Suprapubic skin (tissue), 4 donors: ENCODE measurements at regions not wholly inside any gene's neighbourhood (a gene's known extent, or its start where the extent isn't known, plus 50 kb on each side); places are given as distances from the start of the nearest gene placed in this dataset.

ENCODE experiments used
- DNase-seq, 2 donors: peaks; one replicate each; pipeline ENCODE4 v3.0.0-alpha.2; 2019; ENCODE audit warnings: low spot score in 2 of 2
- H3K27ac ChIP-seq: fragments of 200-600 bp; sonication (generic); one replicate; pipeline ENCODE4 v1.5.1; 2019
- H3K27me3 ChIP-seq: fragments of 200-600 bp; sonication (generic); one replicate; pipeline ENCODE4 v1.5.1; 2019
- H3K36me3 ChIP-seq: fragments of 200-600 bp; sonication (generic); one replicate; pipeline ENCODE4 v1.5.1; 2019
- H3K4me1 ChIP-seq: fragments of 200-600 bp; sonication (generic); one replicate; pipeline ENCODE4 v1.5.1; 2019
- H3K4me3 ChIP-seq: fragments of 200-600 bp; sonication (generic); one replicate; pipeline ENCODE4 v1.5.1; 2019; ENCODE audit warnings: mild to moderate bottlenecking
- H3K9me3 ChIP-seq: fragments of 200-600 bp; sonication (generic); one replicate; pipeline ENCODE4 v1.5.1; 2019
- CTCF ChIP-seq, 2 donors: fragments of 200-600 bp in 1 of 2; fragments of 450-650 bp in 1 of 2; sonication (generic) in 1 of 2; IDR thresholded peaks; one replicate each; pipeline ENCODE4 v1.5.1; 2016 to 2019; ENCODE audit warnings: antibody characterized with exemption in 2 of 2, mild to moderate bottlenecking in 1 of 2, moderate library complexity in 1 of 2
- EP300 ChIP-seq: sonication (generic); formaldehyde crosslinking; IDR thresholded peaks from one replicate; pipeline ENCODE4 v1.6.1; 2017; ENCODE audit warnings: antibody characterized with exemption
- POLR2A ChIP-seq, 2 donors: fragments of 450-650 bp; IDR thresholded peaks; one replicate each; pipeline ENCODE4 v1.6.1; 2017; ENCODE audit warnings: antibody characterized with exemption in 2 of 2, mild to moderate bottlenecking in 2 of 2, moderate library complexity in 2 of 2
- POLR2AphosphoS5 ChIP-seq, 3 donors: sonication (generic); formaldehyde crosslinking; IDR thresholded peaks; one replicate each; pipeline ENCODE4 v1.6.1; 2017; ENCODE audit warnings: antibody characterized with exemption in 3 of 3
- WGBS: methylation state at CpG from one replicate; pipeline ENCODE4 v1.1.5; 2018; 5-methylcytosine and 5-hydroxymethylcytosine counted together

GRCh38 chr3:132245552-132246142 is 71.6 kb upstream of the ACP3 start:
- TF ChIP-seq CTCF (IDR thresholded peaks at IDR 0.05) (no peak), POLR2A (IDR thresholded peaks at IDR 0.05) (no peak), POLR2AphosphoS5 (IDR thresholded peaks at IDR 0.05) (no peak), EP300 (no peak)
- WGBS = 39% methylated on average over 3 of the region's 3 CpGs

GRCh38 chr3:132246212-132246611 is 71.0 kb upstream of the ACP3 start:
- no peak overlapping the region for H3K4me3 ChIP-seq
- H3K9me3 ChIP-seq = no peaks in the 10 kb centered on the region
- no peaks in the 10 kb centered on the region for H3K27me3 ChIP-seq
- H3K27ac ChIP-seq = no peak overlapping the region
- WGBS = 73% methylated on average over 3 of the region's 3 CpGs
- no peak for TF ChIP-seq CTCF (IDR thresholded peaks at IDR 0.05)
- TF ChIP-seq EP300 = no peak
- TF ChIP-seq POLR2A (IDR thresholded peaks at IDR 0.05) = no peak
- TF ChIP-seq POLR2AphosphoS5 (IDR thresholded peaks at IDR 0.05) = no peak
- no peak for DNase-seq
- H3K4me1 ChIP-seq = no peaks in the 10 kb centered on the region
- no peaks in the 10 kb centered on the region for H3K36me3 ChIP-seq

More at GRCh38 chr3:132245552-132246142, 71.6 kb upstream of the ACP3 start:
- H3K36me3 ChIP-seq = no peaks in the 10 kb centered on the region
- H3K9me3 ChIP-seq = no peaks in the 10 kb centered on the region
- no peak for DNase-seq
- H3K27me3 ChIP-seq = no peaks in the 10 kb centered on the region
- no peaks in the 10 kb centered on the region for H3K4me1 ChIP-seq
- no peak overlapping the region for H3K4me3 ChIP-seq
- no peak overlapping the region for H3K27ac ChIP-seq

GRCh38 chr3:132247211-132247610 is 70.0 kb upstream of the ACP3 start:
- Histone ChIP-seq H3K4me1 (no peaks in the 10 kb centered on the region), H3K4me3 (no peak overlapping the region), H3K27ac (no peak overlapping the region), H3K9me3 (no peaks in the 10 kb centered on the region), H3K27me3 (no peaks in the 10 kb centered on the region), H3K36me3 (no peaks in the 10 kb centered on the region)
- 39% methylated on average over 1 of the region's 1 CpG for WGBS
- DNase-seq = no peak
- TF ChIP-seq POLR2A (IDR thresholded peaks at IDR 0.05) (no peak), POLR2AphosphoS5 (IDR thresholded peaks at IDR 0.05) (no peak), CTCF (IDR thresholded peaks at IDR 0.05) (no peak), EP300 (no peak)

- 94% methylated on average over 1 of the region's 1 CpG for WGBS
Observed at GRCh38 chr3:132248490-132248889, 68.7 kb upstream of the ACP3 start.

More at GRCh38 chr3:132248490-132248889, 68.7 kb upstream of the ACP3 start:
- TF ChIP-seq POLR2A (IDR thresholded peaks at IDR 0.05) (no peak), POLR2AphosphoS5 (IDR thresholded peaks at IDR 0.05) (no peak), EP300 (no peak), CTCF (IDR thresholded peaks at IDR 0.05) (no peak)
- no peaks in the 10 kb centered on the region for H3K27me3 ChIP-seq
- no peaks in the 10 kb centered on the region for H3K36me3 ChIP-seq
- no peaks in the 10 kb centered on the region for H3K4me1 ChIP-seq
- H3K9me3 ChIP-seq = no peaks in the 10 kb centered on the region
- DNase-seq = no peak
- H3K4me3 ChIP-seq = no peak overlapping the region
- H3K27ac ChIP-seq = no peak overlapping the region
